RKO (cell line): ENCODE measurements at regions not wholly inside any gene's neighbourhood (a gene's known extent, or its start where the extent isn't known, plus 50 kb on each side); places are given as distances from the start of the nearest gene placed in this dataset.

Source experiments
- DNase-seq: peaks from one replicate; pipeline ENCODE4 v3.0.0-alpha.2; 2016; ENCODE audit warnings: low spot score

- DNase-seq, result no peak
Observed at GRCh38 chr17:5820721-5821456, 236.6 kb upstream of the NLRP1 start.

GRCh38 chr17:5821803-5822202 lies 237.5 kb upstream of the NLRP1 start:
- no peak for DNase-seq

GRCh38 chr17:5822281-5823060 lies 238.2 kb upstream of the NLRP1 start:
- no peak for DNase-seq

GRCh38 chr17:5823219-5823618 lies 238.9 kb upstream of the NLRP1 start:
- no peak for DNase-seq

GRCh38 chr17:5825717-5826330 lies 241.5 kb upstream of the NLRP1 start:
- DNase-seq, result no peak

GRCh38 chr17:5826384-5826783 lies 242.1 kb upstream of the NLRP1 start:
- DNase-seq, result no peak

GRCh38 chr17:5830921-5831320 lies 239.3 kb upstream of the WSCD1 start:
- no peak for DNase-seq

- peak; percentile 49 for DNase-seq
Observed at GRCh38 chr17:5832886-5833285, 237.3 kb upstream of the WSCD1 start.

GRCh38 chr17:5837055-5837491 lies 233.1 kb upstream of the WSCD1 start:
- peak; percentile 84 for DNase-seq

GRCh38 chr17:5838661-5839300 lies 231.4 kb upstream of the WSCD1 start:
- no peak for DNase-seq

GRCh38 chr17:5840811-5841446 lies 229.2 kb upstream of the WSCD1 start:
- DNase-seq, result no peak

- DNase-seq, result no peak
Observed at GRCh38 chr17:5841862-5842261, 228.3 kb upstream of the WSCD1 start.

GRCh38 chr17:5843366-5844026 lies 226.7 kb upstream of the WSCD1 start:
- no peak for DNase-seq

GRCh38 chr17:5846001-5846400 lies 224.2 kb upstream of the WSCD1 start:
- peak; percentile 33 for DNase-seq

GRCh38 chr17:5854871-5855554 lies 215.2 kb upstream of the WSCD1 start:
- no peak for DNase-seq

- no peak for DNase-seq
Observed at GRCh38 chr17:5861246-5861645, 208.9 kb upstream of the WSCD1 start.

- DNase-seq, result no peak
Observed at GRCh38 chr17:5861854-5862253, 208.3 kb upstream of the WSCD1 start.

- DNase-seq, result no peak
Observed at GRCh38 chr17:5862395-5862794, 207.8 kb upstream of the WSCD1 start.

- DNase-seq, result no peak
Observed at GRCh38 chr17:5864741-5865657, 205.2 kb upstream of the WSCD1 start.

GRCh38 chr17:5866978-5867377 lies 203.2 kb upstream of the WSCD1 start:
- DNase-seq, result no peak
